GM12878 (cell line): ENCODE measurements at regions not wholly inside any gene's neighbourhood (a gene's known extent, or its start where the extent isn't known, plus 50 kb on each side); places are given as distances from the start of the nearest gene placed in this dataset.

Experiments
- ATAC-seq: fragments of 200-7000 bp; cut with Tn5 transposase; 3 replicates; pipeline ENCODE4 v1.9.1; 2020; ENCODE audit warnings: mild to moderate bottlenecking, moderate library complexity
- BruUV-seq: library from RNA; stranded (reverse); fragments of 400-500 nt; replicated peaks from 2 replicates; lab custom pipeline; 2021; lab: Mats Ljungman, UMichigan
- CTCF ChIA-PET: fragments of 300-600 bp; sonication (Branson Sonifier 250); formaldehyde crosslinking; extraction: SDS; loops from one replicate; lab custom pipeline; 2021; ENCODE audit warnings: inconsistent platforms; lab: Yijun Ruan, JAX
- POLR2A ChIA-PET: fragments of 350-600 bp; formaldehyde crosslinking; extraction: SDS; loops from one replicate; lab custom pipeline; 2021; ENCODE audit warnings: inconsistent platforms; lab: Charles Lee
- RAD21 ChIA-PET: fragments of 300-600 bp; sonication (Branson Sonifier 250); formaldehyde crosslinking; loops from one replicate; lab custom pipeline; 2023; ENCODE audit warnings: antibody characterized with exemption; ENCODE audit not compliant: unreplicated experiment; lab: Charles Lee
- SMC1A ChIA-PET: fragments of 300-600 bp; sonication (Branson Sonifier 250); formaldehyde crosslinking; loops from one replicate; lab custom pipeline; 2023; ENCODE audit not compliant: unreplicated experiment, uncharacterized antibody; lab: Charles Lee
- DNase-seq: peaks from one replicate; pipeline ENCODE4 v3.0.0-alpha.2; 2011; ENCODE audit warnings: low read depth, low spot score
- FAIRE-seq: peaks from 3 replicates; lab custom pipeline; 2011; peaks lifted over from hg19 to GRCh38; lab: Jason Lieb, UNC
- H2AFZ ChIP-seq: 2 replicates; pipeline ENCODE4 v1.6.0; 2011; ENCODE audit warnings: low read depth, low read length, control low read depth; ENCODE audit not compliant: control insufficient read depth
- H3K27ac ChIP-seq: 2 replicates; pipeline ENCODE4 v1.5.1; 2011; ENCODE audit warnings: control low read depth; ENCODE audit not compliant: control insufficient read depth, insufficient read depth
- H3K27me3 ChIP-seq, 2 experiments: replicated peaks in 1 of 2; 2 replicates each; pipeline versions ENCODE4 v1.6.0 to v1.6.1; 2011; ENCODE audit warnings: low read length in 1 of 2; ENCODE audit not compliant: control insufficient read depth in 2 of 2, insufficient read depth in 2 of 2
- H3K36me3 ChIP-seq, 2 experiments: 2 replicates each; pipeline ENCODE4 v1.5.1; 2011; ENCODE audit warnings: low read length in 1 of 2; ENCODE audit not compliant: control insufficient read depth in 2 of 2, insufficient read depth in 2 of 2
- H3K4me1 ChIP-seq: 2 replicates; pipeline ENCODE4 v1.6.1; 2011; ENCODE audit warnings: mild to moderate bottlenecking, low read length, moderate library complexity, mixed read lengths; ENCODE audit not compliant: control insufficient read depth, insufficient read depth
- H3K4me2 ChIP-seq: 2 replicates; pipeline ENCODE4 v1.6.0; 2011; ENCODE audit warnings: control low read depth; ENCODE audit not compliant: control insufficient read depth, insufficient read depth
- H3K4me3 ChIP-seq: fragments of 200-600 bp; sonication (generic); 2 replicates; pipeline ENCODE4 v1.5.1; 2016
- H3K79me2 ChIP-seq: 2 replicates; pipeline ENCODE4 v1.6.0; 2011; ENCODE audit warnings: low read length; ENCODE audit not compliant: control insufficient read depth, insufficient read depth
- H3K9ac ChIP-seq: 2 replicates; pipeline ENCODE4 v1.8.0; 2011; ENCODE audit warnings: low read length, control low read depth, mixed read lengths; ENCODE audit not compliant: control insufficient read depth, insufficient read depth
- H3K9me3 ChIP-seq: replicated peaks from 3 replicates; pipeline ENCODE4 v1.5.1; 2011; ENCODE audit warnings: mild to moderate bottlenecking, low read length; ENCODE audit not compliant: control insufficient read depth, insufficient read depth
- H4K20me1 ChIP-seq: 2 replicates; pipeline ENCODE4 v1.6.0; 2011; ENCODE audit not compliant: control insufficient read depth, insufficient read depth
- CEBPB ChIP-seq, 2 experiments: fragments of 150-350 bp in 1 of 2; IDR thresholded peaks; 2 replicates each; pipeline ENCODE4 v1.6.1; 2012 to 2014; ENCODE audit warnings: low read depth in 2 of 2, low read length in 2 of 2, borderline replicate concordance in 1 of 2, inconsistent platforms in 1 of 2
- CEBPZ ChIP-seq: fragments of 150-350 bp; IDR thresholded peaks from 2 replicates; pipeline ENCODE4 v1.6.1; 2016; ENCODE audit warnings: low read depth, low read length
- ETV6 ChIP-seq, 2 experiments: fragments of 450-650 bp in 1 of 2; IDR thresholded peaks in 1 of 2; conservative IDR thresholded peaks in 1 of 2; 2 replicates each; pipeline ENCODE4 v1.6.1; 2014; ENCODE audit warnings: antibody characterized with exemption in 1 of 2, borderline replicate concordance in 1 of 2, low read depth in 1 of 2, mild to moderate bottlenecking in 1 of 2, moderate library complexity in 1 of 2
- MEF2A ChIP-seq: IDR thresholded peaks from 2 replicates; pipeline ENCODE4 v1.6.1; 2011; ENCODE audit warnings: low read depth, mild to moderate bottlenecking, low read length, moderate library complexity; ENCODE audit not compliant: insufficient read depth
- MEF2B ChIP-seq: fragments of 450-650 bp; IDR thresholded peaks from 2 replicates; pipeline ENCODE4 v1.6.1; 2018; ENCODE audit warnings: mild to moderate bottlenecking, moderate library complexity; ENCODE audit not compliant: partially characterized antibody, poor library complexity, severe bottlenecking
- MYC ChIP-seq: IDR thresholded peaks from 2 replicates; pipeline ENCODE4 v1.6.1; 2011; ENCODE audit warnings: mild to moderate bottlenecking, low read length, moderate library complexity, inconsistent platforms; ENCODE audit not compliant: insufficient read depth, insufficient replicate concordance, insufficient read length, severe bottlenecking
- NBN ChIP-seq: fragments of 450-650 bp; IDR thresholded peaks from 2 replicates; pipeline ENCODE4 v1.6.1; 2016
- RELA ChIP-seq: fragments of 450-650 bp; IDR thresholded peaks from 2 replicates; pipeline ENCODE4 v1.8.0; 2014; ENCODE audit warnings: borderline replicate concordance; ENCODE audit not compliant: partially characterized antibody
- SIN3A ChIP-seq: IDR thresholded peaks from 2 replicates; pipeline ENCODE4 v1.6.1; 2012; ENCODE audit warnings: low read depth, low read length, improper control_type of control experiment
- SREBF2 ChIP-seq: IDR thresholded peaks from 2 replicates; pipeline ENCODE4 v1.6.1; 2012; ENCODE audit warnings: mild to moderate bottlenecking, low read length
- ZNF274 ChIP-seq: IDR thresholded peaks from one replicate; pipeline ENCODE4 v1.8.0; 2011; ENCODE audit not compliant: insufficient read length, insufficient read depth
- in situ Hi-C: fragments of 300-500 bp; cut with MboI; formaldehyde crosslinking; loops from 9 replicates; pipeline ENCODE4 v1.14.3; 2018; ENCODE audit warnings: mixed read lengths
- intact Hi-C: fragments of 100-400 bp; cut with micrococcal nuclease; formaldehyde crosslinking; loops from one replicate; pipeline ENCODE4 v1.14.2; 2022; ENCODE audit not compliant: unreplicated experiment
- TF ChIP-seq, protein P1 (sequence below): IDR thresholded peaks from 2 replicates; pipeline ENCODE4 v1.6.1; 2012; ENCODE audit warnings: low read depth, low read length, improper control_type of control experiment
- TF ChIP-seq, protein P2 (sequence below): fragments of 450-650 bp; IDR thresholded peaks from 2 replicates; pipeline ENCODE4 v1.6.1; 2016; ENCODE audit warnings: mild to moderate bottlenecking

DNA sequence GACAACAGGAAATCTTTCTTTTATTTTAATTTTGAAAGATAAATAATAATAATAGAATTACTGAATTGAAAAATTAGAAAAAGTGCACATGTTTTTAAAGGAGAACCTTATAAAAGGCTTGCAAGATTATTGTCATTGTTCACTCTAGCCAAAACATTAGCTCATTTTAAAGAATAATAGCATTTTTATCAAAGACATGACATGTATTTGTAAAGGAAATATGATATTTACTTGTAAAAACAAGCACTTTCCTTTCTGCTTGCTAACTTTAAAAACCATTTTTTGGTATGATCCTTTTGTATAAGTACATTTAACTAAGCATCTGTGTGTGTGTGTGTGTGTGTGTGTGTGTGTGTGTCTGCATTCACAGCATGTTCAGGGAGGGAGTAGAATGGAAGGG is 156.3 kb upstream of the C1orf87 start:
- ChIA-PET SMC1A (no interaction called here), POLR2A (no interaction called here), RAD21 (no interaction called here), CTCF (no interaction called here)
- no peaks in the 10 kb centered on the region for H3K36me3 ChIP-seq
- no peaks in the 10 kb centered on the region for H3K27me3 ChIP-seq
- H3K4me1 ChIP-seq: no peaks in the 10 kb centered on the region
- H4K20me1 ChIP-seq: no peaks in the 10 kb centered on the region
- H3K79me2 ChIP-seq: no peaks in the 10 kb centered on the region
- no peak overlapping the region for H3K27ac ChIP-seq
- TF ChIP-seq RELA: no peak
- TF ChIP-seq MYC: no peak
- no peak for TF ChIP-seq ETV6 (conservative IDR thresholded peaks at IDR 0.05 in 1 of 2, IDR thresholded peaks at IDR 0.05 in 1 of 2; ENCODE audit: borderline replicate concordance in 1 of 2, low read depth in 1 of 2)
- no peak for TF ChIP-seq CEBPZ
- TF ChIP-seq SIN3A: no peak
- no peak for TF ChIP-seq CEBPB (IDR thresholded peaks at IDR 0.05; ENCODE audit: borderline replicate concordance in 1 of 2, low read depth in 2 of 2, low read length in 2 of 2)
- TF ChIP-seq MEF2B: no peak
- no peak for TF ChIP-seq NBN
- TF ChIP-seq, protein P1, sequence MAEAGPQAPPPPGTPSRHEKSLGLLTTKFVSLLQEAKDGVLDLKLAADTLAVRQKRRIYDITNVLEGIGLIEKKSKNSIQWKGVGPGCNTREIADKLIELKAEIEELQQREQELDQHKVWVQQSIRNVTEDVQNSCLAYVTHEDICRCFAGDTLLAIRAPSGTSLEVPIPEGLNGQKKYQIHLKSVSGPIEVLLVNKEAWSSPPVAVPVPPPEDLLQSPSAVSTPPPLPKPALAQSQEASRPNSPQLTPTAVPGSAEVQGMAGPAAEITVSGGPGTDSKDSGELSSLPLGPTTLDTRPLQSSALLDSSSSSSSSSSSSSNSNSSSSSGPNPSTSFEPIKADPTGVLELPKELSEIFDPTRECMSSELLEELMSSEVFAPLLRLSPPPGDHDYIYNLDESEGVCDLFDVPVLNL: no peak
- TF ChIP-seq, protein P2, sequence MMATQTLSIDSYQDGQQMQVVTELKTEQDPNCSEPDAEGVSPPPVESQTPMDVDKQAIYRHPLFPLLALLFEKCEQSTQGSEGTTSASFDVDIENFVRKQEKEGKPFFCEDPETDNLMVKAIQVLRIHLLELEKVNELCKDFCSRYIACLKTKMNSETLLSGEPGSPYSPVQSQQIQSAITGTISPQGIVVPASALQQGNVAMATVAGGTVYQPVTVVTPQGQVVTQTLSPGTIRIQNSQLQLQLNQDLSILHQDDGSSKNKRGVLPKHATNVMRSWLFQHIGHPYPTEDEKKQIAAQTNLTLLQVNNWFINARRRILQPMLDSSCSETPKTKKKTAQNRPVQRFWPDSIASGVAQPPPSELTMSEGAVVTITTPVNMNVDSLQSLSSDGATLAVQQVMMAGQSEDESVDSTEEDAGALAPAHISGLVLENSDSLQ: no peak
- TF ChIP-seq SREBF2: no peak
- no peak for TF ChIP-seq MEF2A
- TF ChIP-seq ZNF274: no peak
- no peak for FAIRE-seq
- in situ Hi-C loops: no loop called here
- H3K9me3 ChIP-seq: no peaks in the 10 kb centered on the region
- intact Hi-C loops: no loop called here
- no TSS peak for BruUV-seq
- no peak overlapping the region for H3K4me2 ChIP-seq
- H3K9ac ChIP-seq: no peak overlapping the region
- H2AFZ ChIP-seq: no peak overlapping the region
- ATAC-seq: no peak
- no peak for DNase-seq
- no peak overlapping the region for H3K4me3 ChIP-seq
